B cell (primary cell): ENCODE measurements at regions not wholly inside any gene's neighbourhood (a gene's known extent, or its start where the extent isn't known, plus 50 kb on each side); places are given as distances from the start of the nearest gene placed in this dataset.

Source experiments
- ATAC-seq: fragments of 200-7000 bp; cut with Tn5 transposase; one replicate; pipeline ENCODE4 v1.10.0; 2021; ENCODE audit warnings: low read depth, mild to moderate bottlenecking, moderate number of reproducible peaks, moderate library complexity
- CTCF ChIA-PET: fragments of 350-600 bp; sonication (Branson Sonifier 250); formaldehyde crosslinking; loops from one replicate; lab custom pipeline; 2021; ENCODE audit warnings: antibody characterized with exemption, inconsistent platforms; lab: Charles Lee
- POLR2A ChIA-PET: fragments of 350-600 bp; sonication (Branson Sonifier 250); formaldehyde crosslinking; loops from one replicate; lab custom pipeline; 2021; ENCODE audit warnings: antibody characterized with exemption; lab: Charles Lee
- DNase-seq: peaks from one replicate; pipeline ENCODE4 v3.0.0; 2013
- H2AFZ ChIP-seq: 2 replicates; pipeline ENCODE4 v1.6.1; 2012; ENCODE audit warnings: mild to moderate bottlenecking, low read depth, low read length; ENCODE audit not compliant: insufficient read depth, poor library complexity, severe bottlenecking
- H3K27ac ChIP-seq, 2 donors: 1 replicate in 1 of 2; 2 replicates in 1 of 2; pipeline ENCODE4 v1.5.1; 2012 to 2013; ENCODE audit warnings: low read length in 2 of 2, mild to moderate bottlenecking in 2 of 2, moderate library complexity in 1 of 2
- H3K27me3 ChIP-seq, 4 experiments: fragments of 200-600 bp in 1 of 4; sonication (generic) in 1 of 4; replicated peaks in 1 of 4; 1 replicate in 2 of 4; 2 replicates in 2 of 4; pipeline versions ENCODE4 v1.6.1 to v1.7.0; 2013 to 2016; ENCODE audit warnings: low read length in 3 of 4, mild to moderate bottlenecking in 2 of 4, mixed read lengths in 1 of 4, moderate library complexity in 1 of 4; ENCODE audit not compliant: insufficient read depth in 4 of 4, control insufficient read depth in 3 of 4; ENCODE audit errors: control extremely low read depth in 1 of 4
- H3K36me3 ChIP-seq, 2 experiments: replicated peaks in 1 of 2; 1 replicate in 1 of 2; 2 replicates in 1 of 2; pipeline versions ENCODE4 v1.6.1 to v1.7.1; 2013; ENCODE audit warnings: low read length in 1 of 2; ENCODE audit not compliant: insufficient read depth in 2 of 2, control insufficient read depth in 1 of 2; ENCODE audit errors: control extremely low read depth in 1 of 2, extremely low read depth in 1 of 2
- H3K4me1 ChIP-seq, 2 donors: fragments of 200-600 bp in 1 of 2; sonication (generic) in 1 of 2; 1 replicate in 1 of 2; 2 replicates in 1 of 2; pipeline versions ENCODE4 v1.5.1 to v1.6.1; 2013 to 2017; ENCODE audit warnings: low read length in 2 of 2; ENCODE audit not compliant: control insufficient read depth in 2 of 2, insufficient read depth in 2 of 2
- H3K4me2 ChIP-seq: replicated peaks from 2 replicates; pipeline ENCODE3; 2012; ENCODE audit warnings: mild to moderate bottlenecking, low read depth, low read length; ENCODE audit not compliant: poor library complexity, severe bottlenecking
- H3K4me3 ChIP-seq, 5 experiments: fragments of 200-600 bp in 1 of 5; sonication (generic) in 1 of 5; 1 replicate in 3 of 5; 2 replicates in 2 of 5; pipeline versions ENCODE4 v1.5.1 to v1.7.0; 2011 to 2016; ENCODE audit warnings: low read length in 4 of 5, mild to moderate bottlenecking in 4 of 5, low read depth in 2 of 5, control low read depth in 1 of 5, moderate library complexity in 1 of 5; ENCODE audit not compliant: insufficient read depth in 1 of 5; ENCODE audit errors: control extremely low read depth in 1 of 5, extremely low read depth in 1 of 5
- H3K79me2 ChIP-seq: fragments of 200-600 bp; sonication (generic); one replicate; pipeline ENCODE4 v1.6.0; 2016; ENCODE audit warnings: low read length; ENCODE audit not compliant: control insufficient read depth, insufficient read depth
- H3K9ac ChIP-seq: fragments of 200-600 bp; sonication (generic); 2 replicates; pipeline ENCODE4 v1.6.1; 2017; ENCODE audit warnings: mild to moderate bottlenecking, low read length, moderate library complexity
- H3K9me3 ChIP-seq, 3 donors: one replicate each; pipeline versions ENCODE4 v1.6.1 to v1.7.1; 2013; ENCODE audit warnings: low read length in 2 of 3; ENCODE audit not compliant: control insufficient read depth in 2 of 3, insufficient read depth in 1 of 3; ENCODE audit errors: control extremely low read depth in 1 of 3
- H4K20me1 ChIP-seq: 2 replicates; pipeline ENCODE4 v1.6.0; 2012; ENCODE audit warnings: mild to moderate bottlenecking, low read length; ENCODE audit not compliant: insufficient read depth, control insufficient read depth, poor library complexity, severe bottlenecking
- H3K27ac Mint-ChIP-seq: one replicate; pipeline ENCODE4 v1.8.0; 2021; ENCODE audit warnings: mixed read lengths
- H3K27me3 Mint-ChIP-seq: one replicate; pipeline ENCODE4 v1.8.0; 2021; ENCODE audit warnings: mixed read lengths
- H3K4me1 Mint-ChIP-seq: one replicate; pipeline ENCODE4 v1.8.0; 2021; ENCODE audit warnings: mixed read lengths
- H3K4me3 Mint-ChIP-seq: one replicate; pipeline ENCODE4 v1.8.0; 2021; ENCODE audit warnings: mixed read lengths
- H3K9me3 Mint-ChIP-seq: one replicate; pipeline ENCODE4 v1.8.0; 2022; ENCODE audit warnings: mixed read lengths; ENCODE audit not compliant: insufficient read depth
- EZH2 ChIP-seq: IDR thresholded peaks from 2 replicates; pipeline ENCODE4 v1.6.1; 2012; ENCODE audit warnings: borderline replicate concordance, low read depth, mild to moderate bottlenecking, moderate library complexity, low read length; ENCODE audit not compliant: insufficient read depth, poor library complexity, severe bottlenecking
- WGBS: methylation state at CpG from one replicate; pipeline ENCODE4 v1.1.5; 2013; ENCODE audit warnings: missing lambda C conversion rate; ENCODE audit not compliant: insufficient coverage; 5-methylcytosine and 5-hydroxymethylcytosine counted together
- intact Hi-C: fragments of 100-400 bp; cut with micrococcal nuclease; formaldehyde crosslinking; loops from one replicate; pipeline ENCODE4 v1.10.0; 2022
- TF ChIP-seq, protein P1 (sequence below): fragments of 200-600 bp; IDR thresholded peaks from one replicate; pipeline ENCODE4 v1.8.0; 2022; ENCODE audit warnings: antibody characterized with exemption, mild to moderate bottlenecking

DNA sequence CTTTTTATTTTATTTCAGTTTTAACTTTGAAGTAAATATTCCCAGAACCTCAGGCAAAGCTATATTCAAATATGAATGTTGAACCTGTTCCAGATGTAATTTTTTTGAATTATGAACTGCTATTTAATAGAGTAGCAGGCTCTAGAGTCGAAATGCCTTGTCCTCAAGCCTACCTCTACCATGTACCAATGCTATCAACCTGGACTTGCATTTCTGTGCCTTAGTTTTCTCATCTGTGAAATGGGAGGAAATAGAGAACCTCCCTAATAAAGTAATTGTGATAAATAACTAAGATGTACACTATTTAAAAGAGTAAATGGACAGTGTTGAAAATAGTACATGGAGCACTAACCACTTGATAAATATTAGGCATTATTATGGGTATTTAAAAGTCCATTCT, 551.6 kb upstream of the JARID2 start:
- Histone ChIP-seq H3K4me1 (no peaks in the 10 kb centered on the region), H3K27me3 (no peaks in the 10 kb centered on the region), H2AFZ (no peak overlapping the region), H4K20me1 (no peaks in the 10 kb centered on the region), H3K4me2 (no peak overlapping the region), H3K4me3 (no peak overlapping the region), H3K79me2 (no peaks in the 10 kb centered on the region), H3K27ac (no peak overlapping the region), H3K9ac (no peak overlapping the region), H3K9me3 (no peaks in the 10 kb centered on the region), H3K36me3 (no peaks in the 10 kb centered on the region)
- Mint-ChIP-seq H3K4me3 (no peak overlapping the region), H3K27me3 (no peaks in the 10 kb centered on the region), H3K9me3 (no peaks in the 10 kb centered on the region), H3K4me1 (no peaks in the 10 kb centered on the region), H3K27ac (no peak overlapping the region)
- no peak for ATAC-seq
- CTCF ChIA-PET: no interaction called here
- WGBS: no CpG with 5 or more reads among the region's 1 CpG
- POLR2A ChIA-PET: no interaction called here
- DNase-seq: no peak
- intact Hi-C loops: no loop called here
- no peak for TF ChIP-seq EZH2
- TF ChIP-seq, protein P1, sequence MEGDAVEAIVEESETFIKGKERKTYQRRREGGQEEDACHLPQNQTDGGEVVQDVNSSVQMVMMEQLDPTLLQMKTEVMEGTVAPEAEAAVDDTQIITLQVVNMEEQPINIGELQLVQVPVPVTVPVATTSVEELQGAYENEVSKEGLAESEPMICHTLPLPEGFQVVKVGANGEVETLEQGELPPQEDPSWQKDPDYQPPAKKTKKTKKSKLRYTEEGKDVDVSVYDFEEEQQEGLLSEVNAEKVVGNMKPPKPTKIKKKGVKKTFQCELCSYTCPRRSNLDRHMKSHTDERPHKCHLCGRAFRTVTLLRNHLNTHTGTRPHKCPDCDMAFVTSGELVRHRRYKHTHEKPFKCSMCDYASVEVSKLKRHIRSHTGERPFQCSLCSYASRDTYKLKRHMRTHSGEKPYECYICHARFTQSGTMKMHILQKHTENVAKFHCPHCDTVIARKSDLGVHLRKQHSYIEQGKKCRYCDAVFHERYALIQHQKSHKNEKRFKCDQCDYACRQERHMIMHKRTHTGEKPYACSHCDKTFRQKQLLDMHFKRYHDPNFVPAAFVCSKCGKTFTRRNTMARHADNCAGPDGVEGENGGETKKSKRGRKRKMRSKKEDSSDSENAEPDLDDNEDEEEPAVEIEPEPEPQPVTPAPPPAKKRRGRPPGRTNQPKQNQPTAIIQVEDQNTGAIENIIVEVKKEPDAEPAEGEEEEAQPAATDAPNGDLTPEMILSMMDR: no peak

DNA sequence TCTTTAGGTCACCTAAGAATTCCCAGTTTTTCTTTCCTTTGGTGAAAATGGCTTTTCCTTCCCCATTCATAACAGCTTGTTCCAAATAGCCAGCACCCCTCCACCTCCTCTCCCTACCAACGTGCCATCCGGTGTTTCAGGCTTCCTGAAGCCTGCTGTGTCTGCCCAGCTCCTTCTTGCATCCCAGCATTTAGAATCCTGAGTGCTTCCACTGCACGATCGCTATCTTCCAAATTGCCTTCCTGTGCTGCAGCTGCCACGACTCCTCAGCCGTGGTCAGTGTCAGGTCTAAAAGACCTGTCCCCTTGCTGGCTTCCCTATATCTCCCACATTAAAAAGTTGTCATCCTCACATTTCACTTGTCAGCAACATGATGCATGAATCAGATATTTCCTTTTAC, 550.3 kb upstream of the JARID2 start:
- Histone ChIP-seq H3K4me1 (no peaks in the 10 kb centered on the region), H3K27ac (no peak overlapping the region), H3K4me2 (no peak overlapping the region), H3K9ac (no peak overlapping the region), H3K4me3 (no peak overlapping the region), H3K9me3 (peaks cover 0 to 2% (median 0%) of the 10 kb centered on the region in 3 donors), H4K20me1 (no peaks in the 10 kb centered on the region), H2AFZ (no peak overlapping the region), H3K27me3 (no peaks in the 10 kb centered on the region), H3K79me2 (no peaks in the 10 kb centered on the region), H3K36me3 (no peaks in the 10 kb centered on the region)
- DNase-seq: no peak
- intact Hi-C loops: no loop called here
- CTCF ChIA-PET: no interaction called here
- TF ChIP-seq EZH2: no peak
- TF ChIP-seq, protein P1: no peak
- WGBS: 97% methylated on average over 6 of the region's 6 CpGs
- Mint-ChIP-seq H3K27me3 (no peaks in the 10 kb centered on the region), H3K4me3 (no peak overlapping the region), H3K27ac (no peak overlapping the region), H3K9me3 (no peaks in the 10 kb centered on the region), H3K4me1 (no peaks in the 10 kb centered on the region)
- no peak for ATAC-seq
- POLR2A ChIA-PET: no interaction called here
